ENCODE measurements at regions not wholly inside any gene's neighbourhood (a gene's known extent, or its start where the extent isn't known, plus 50 kb on each side); places are given as distances from the start of the nearest gene placed in this dataset.

DNA sequence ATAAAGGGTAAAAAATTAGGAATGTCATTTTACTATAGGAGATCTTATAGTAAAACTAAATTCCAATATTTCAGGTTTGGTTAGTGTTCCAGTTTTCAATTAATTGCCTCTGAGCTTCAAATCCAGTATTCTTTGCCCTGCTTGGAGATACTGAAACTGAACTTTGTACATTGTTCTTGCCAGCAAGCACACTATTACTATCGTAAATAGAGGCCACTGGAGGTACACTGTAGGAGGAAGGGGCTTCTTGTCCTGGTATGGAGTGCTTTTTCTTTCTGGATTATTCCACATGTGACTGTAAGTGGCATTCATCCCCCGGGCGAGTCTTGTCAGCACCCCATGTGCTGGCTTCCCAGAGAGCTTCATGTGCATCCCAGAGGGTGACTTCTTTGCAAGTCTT, 234.7 kb upstream of the PTPRZ1 start:
- in situ Hi-C loops (cut with HindIII; ENCODE audit: low pct_unique_long_range_greater_than_20kb, low sequenced_read_pairs): no loop called here
- TF ChIP-seq SIN3A (IDR thresholded peaks at IDR 0.05; ENCODE audit: borderline replicate concordance, insufficient read depth, low read depth, low read length) (no peak), POLR2AphosphoS5 (IDR thresholded peaks at IDR 0.05; ENCODE audit: low read depth, low read length) (no peak), CTCF (IDR thresholded peaks at IDR 0.05) (no peak), TCF7L2 (IDR thresholded peaks at IDR 0.05; ENCODE audit: low read depth, low read length) (no peak)
- TF ChIP-seq, protein P1, sequence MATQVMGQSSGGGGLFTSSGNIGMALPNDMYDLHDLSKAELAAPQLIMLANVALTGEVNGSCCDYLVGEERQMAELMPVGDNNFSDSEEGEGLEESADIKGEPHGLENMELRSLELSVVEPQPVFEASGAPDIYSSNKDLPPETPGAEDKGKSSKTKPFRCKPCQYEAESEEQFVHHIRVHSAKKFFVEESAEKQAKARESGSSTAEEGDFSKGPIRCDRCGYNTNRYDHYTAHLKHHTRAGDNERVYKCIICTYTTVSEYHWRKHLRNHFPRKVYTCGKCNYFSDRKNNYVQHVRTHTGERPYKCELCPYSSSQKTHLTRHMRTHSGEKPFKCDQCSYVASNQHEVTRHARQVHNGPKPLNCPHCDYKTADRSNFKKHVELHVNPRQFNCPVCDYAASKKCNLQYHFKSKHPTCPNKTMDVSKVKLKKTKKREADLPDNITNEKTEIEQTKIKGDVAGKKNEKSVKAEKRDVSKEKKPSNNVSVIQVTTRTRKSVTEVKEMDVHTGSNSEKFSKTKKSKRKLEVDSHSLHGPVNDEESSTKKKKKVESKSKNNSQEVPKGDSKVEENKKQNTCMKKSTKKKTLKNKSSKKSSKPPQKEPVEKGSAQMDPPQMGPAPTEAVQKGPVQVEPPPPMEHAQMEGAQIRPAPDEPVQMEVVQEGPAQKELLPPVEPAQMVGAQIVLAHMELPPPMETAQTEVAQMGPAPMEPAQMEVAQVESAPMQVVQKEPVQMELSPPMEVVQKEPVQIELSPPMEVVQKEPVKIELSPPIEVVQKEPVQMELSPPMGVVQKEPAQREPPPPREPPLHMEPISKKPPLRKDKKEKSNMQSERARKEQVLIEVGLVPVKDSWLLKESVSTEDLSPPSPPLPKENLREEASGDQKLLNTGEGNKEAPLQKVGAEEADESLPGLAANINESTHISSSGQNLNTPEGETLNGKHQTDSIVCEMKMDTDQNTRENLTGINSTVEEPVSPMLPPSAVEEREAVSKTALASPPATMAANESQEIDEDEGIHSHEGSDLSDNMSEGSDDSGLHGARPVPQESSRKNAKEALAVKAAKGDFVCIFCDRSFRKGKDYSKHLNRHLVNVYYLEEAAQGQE (IDR thresholded peaks at IDR 0.05; ENCODE audit: insufficient read depth in 1 of 2, low read depth in 2 of 2, low read length in 1 of 2): no peak
- ATAC-seq: no peak
- intact Hi-C loops (cut with micrococcal nuclease; ENCODE audit: unreplicated experiment): no loop called here
- no peaks in the 10 kb centered on the region for H3K36me3 ChIP-seq (ENCODE audit: control insufficient read depth, insufficient read depth, low read length)
- H3K4me3 ChIP-seq (ENCODE audit: low read depth in 2 of 2, low read length in 2 of 2): no peak overlapping the region
- POLR2A ChIA-PET: no interaction called here
- BruUV-seq (replicated peaks): no TSS peak
- H3K9me3 ChIP-seq (ENCODE audit: control insufficient read depth, insufficient read depth, low read depth, low read length): no peaks in the 10 kb centered on the region
- CTCF ChIA-PET: no interaction called here
- no peaks in the 10 kb centered on the region for H3K4me1 ChIP-seq (ENCODE audit: control insufficient read depth, insufficient read depth, low read length)
- no peak overlapping the region for H3K27ac ChIP-seq (ENCODE audit: low read length)
- no peak for DNase-seq (ENCODE audit: low read depth, low spot score)
- H3K27me3 ChIP-seq (ENCODE audit: control insufficient read depth, insufficient read depth, low read length): no peaks in the 10 kb centered on the region

DNA sequence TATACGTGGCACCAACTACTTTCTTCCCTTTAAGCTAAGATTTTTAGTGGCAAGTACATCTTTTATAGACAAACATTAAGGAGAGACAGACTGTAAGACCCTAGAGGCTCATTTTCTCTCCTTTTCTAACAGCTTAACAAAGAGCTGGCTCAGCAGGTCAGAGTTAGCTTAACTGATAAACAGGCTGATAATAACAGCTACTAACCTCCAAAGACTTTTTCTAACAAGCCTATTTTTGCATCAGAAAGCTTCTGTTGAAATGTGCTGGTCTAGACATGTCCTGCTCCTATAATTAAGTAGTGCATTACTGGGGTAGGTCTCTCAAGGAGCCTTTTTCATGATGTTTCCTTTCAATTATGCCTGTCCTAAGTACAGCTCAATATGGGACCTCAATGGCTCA, 238.2 kb upstream of the FAM3C start:
- DNase-seq (ENCODE audit: low read depth, low spot score): no peak
- no peak for ATAC-seq
- TF ChIP-seq POLR2AphosphoS5 (IDR thresholded peaks at IDR 0.05; ENCODE audit: low read depth, low read length): no peak
- no peak for TF ChIP-seq TCF7L2 (IDR thresholded peaks at IDR 0.05; ENCODE audit: low read depth, low read length)
- TF ChIP-seq SIN3A (IDR thresholded peaks at IDR 0.05; ENCODE audit: borderline replicate concordance, insufficient read depth, low read depth, low read length): no peak
- no peak for TF ChIP-seq CTCF (IDR thresholded peaks at IDR 0.05)
- BruUV-seq (replicated peaks): no TSS peak
- CTCF ChIA-PET: no interaction called here
- POLR2A ChIA-PET: no interaction called here
- Histone ChIP-seq H3K27ac (ENCODE audit: low read length) (no peak overlapping the region), H3K9me3 (ENCODE audit: control insufficient read depth, insufficient read depth, low read depth, low read length) (no peaks in the 10 kb centered on the region), H3K36me3 (ENCODE audit: control insufficient read depth, insufficient read depth, low read length) (no peaks in the 10 kb centered on the region), H3K27me3 (ENCODE audit: control insufficient read depth, insufficient read depth, low read length) (no peaks in the 10 kb centered on the region), H3K4me1 (ENCODE audit: control insufficient read depth, insufficient read depth, low read length) (no peaks in the 10 kb centered on the region), H3K4me3 (ENCODE audit: low read depth in 2 of 2, low read length in 2 of 2) (no peak overlapping the region)
- intact Hi-C loops (cut with micrococcal nuclease; ENCODE audit: unreplicated experiment) (no loop called here), in situ Hi-C loops (cut with HindIII; ENCODE audit: low pct_unique_long_range_greater_than_20kb, low sequenced_read_pairs) (no loop called here)
